IMR-90 (cell line): ENCODE measurements at regions not wholly inside any gene's neighbourhood (a gene's known extent, or its start where the extent isn't known, plus 50 kb on each side); places are given as distances from the start of the nearest gene placed in this dataset.

Experiments used
- CEBPB ChIP-seq: IDR thresholded peaks from 2 replicates; pipeline ENCODE4 v1.6.1; 2012; ENCODE audit warnings: low read depth, low read length, improper control_type of control experiment
- POLR2A ChIP-seq: IDR thresholded peaks from 2 replicates; pipeline ENCODE4 v1.6.1; 2012; ENCODE audit warnings: mild to moderate bottlenecking, low read depth, low read length
- RAD21 ChIP-seq: IDR thresholded peaks from 2 replicates; pipeline ENCODE4 v1.6.1; 2012; ENCODE audit warnings: low read length, improper control_type of control experiment
- SMC3 ChIP-seq: fragments of 150-350 bp; IDR thresholded peaks from 2 replicates; pipeline ENCODE4 v1.6.1; 2016; ENCODE audit warnings: low read depth, mild to moderate bottlenecking, antibody characterized with exemption, low read length, moderate library complexity
- TF ChIP-seq, protein P1 (sequence below): conservative IDR thresholded peaks from 2 replicates; pipeline ENCODE4 v1.5.1; 2012; ENCODE audit warnings: mild to moderate bottlenecking, low read depth, low read length, improper control_type of control experiment

GRCh38 chr22:22720724-22721261, 76.4 kb downstream of the GGTLC2 start:
- TF ChIP-seq, protein P1, sequence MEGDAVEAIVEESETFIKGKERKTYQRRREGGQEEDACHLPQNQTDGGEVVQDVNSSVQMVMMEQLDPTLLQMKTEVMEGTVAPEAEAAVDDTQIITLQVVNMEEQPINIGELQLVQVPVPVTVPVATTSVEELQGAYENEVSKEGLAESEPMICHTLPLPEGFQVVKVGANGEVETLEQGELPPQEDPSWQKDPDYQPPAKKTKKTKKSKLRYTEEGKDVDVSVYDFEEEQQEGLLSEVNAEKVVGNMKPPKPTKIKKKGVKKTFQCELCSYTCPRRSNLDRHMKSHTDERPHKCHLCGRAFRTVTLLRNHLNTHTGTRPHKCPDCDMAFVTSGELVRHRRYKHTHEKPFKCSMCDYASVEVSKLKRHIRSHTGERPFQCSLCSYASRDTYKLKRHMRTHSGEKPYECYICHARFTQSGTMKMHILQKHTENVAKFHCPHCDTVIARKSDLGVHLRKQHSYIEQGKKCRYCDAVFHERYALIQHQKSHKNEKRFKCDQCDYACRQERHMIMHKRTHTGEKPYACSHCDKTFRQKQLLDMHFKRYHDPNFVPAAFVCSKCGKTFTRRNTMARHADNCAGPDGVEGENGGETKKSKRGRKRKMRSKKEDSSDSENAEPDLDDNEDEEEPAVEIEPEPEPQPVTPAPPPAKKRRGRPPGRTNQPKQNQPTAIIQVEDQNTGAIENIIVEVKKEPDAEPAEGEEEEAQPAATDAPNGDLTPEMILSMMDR: no peak
- TF ChIP-seq SMC3 (no peak), RAD21 (no peak), POLR2A (no peak), CEBPB (peak; percentile 21; the same call in 1 of the 2 replicates)
